HCEC 1CT (cell line): ENCODE measurements at regions not wholly inside any gene's neighbourhood (a gene's known extent, or its start where the extent isn't known, plus 50 kb on each side); places are given as distances from the start of the nearest gene placed in this dataset.
A peak's percentile ranks its signal among the peaks of the same experiment; 100 is the strongest.
"Not testable (repeated sequence)": the region's sequence is repeated elsewhere in the genome, so short reads cannot be mapped to it uniquely, and the experiment has no call there.

ENCODE experiments used
- DNase-seq: peaks from one replicate; pipeline ENCODE4 v3.0.0-alpha.2; 2017

GRCh38 chr6:3900744-3901336 lies 51.7 kb downstream of the FAM50B start:
- DNase-seq = no peak

GRCh38 chr6:3902871-3903648 lies 53.9 kb downstream of the FAM50B start:
- DNase-seq = no peak

GRCh38 chr6:3904518-3904917 lies 55.3 kb downstream of the FAM50B start:
- no peak for DNase-seq

- DNase-seq = no peak
These were observed 57.0 kb downstream of the FAM50B start for GRCh38 chr6:3905945-3906845.

- no peak for DNase-seq
These were observed 57.6 kb downstream of the FAM50B start for GRCh38 chr6:3906846-3907151.

- no peak for DNase-seq
These were observed 59.0 kb downstream of the FAM50B start for GRCh38 chr6:3908223-3908622.

GRCh38 chr6:3908961-3909360 lies 59.8 kb downstream of the FAM50B start:
- DNase-seq = no peak

GRCh38 chr6:3910106-3910663 lies 61.0 kb downstream of the FAM50B start:
- DNase-seq = no peak

- no peak for DNase-seq
These were observed 62.0 kb downstream of the FAM50B start for GRCh38 chr6:3911130-3911529.

GRCh38 chr6:3911614-3912336 lies 62.6 kb downstream of the FAM50B start:
- DNase-seq = peak; percentile 69

GRCh38 chr6:3912361-3913076 lies 63.3 kb downstream of the FAM50B start:
- no peak for DNase-seq

GRCh38 chr6:3913077-3913957 lies 64.1 kb downstream of the FAM50B start:
- DNase-seq = peak; percentile 95

GRCh38 chr6:3913958-3914337 lies 64.8 kb downstream of the FAM50B start:
- DNase-seq = no peak

- no peak for DNase-seq
These were observed 66.1 kb downstream of the FAM50B start for GRCh38 chr6:3915076-3915791.

GRCh38 chr6:3916211-3916610 lies 67.0 kb downstream of the FAM50B start:
- DNase-seq = no peak

- not testable (repeated sequence) for DNase-seq
These were observed 67.6 kb downstream of the FAM50B start for GRCh38 chr6:3916749-3917148.

GRCh38 chr6:3918469-3918868 lies 69.3 kb downstream of the FAM50B start:
- no peak for DNase-seq

- DNase-seq = peak; percentile 48
These were observed 70.0 kb downstream of the FAM50B start for GRCh38 chr6:3919130-3919628.

- no peak for DNase-seq
These were observed 70.7 kb downstream of the FAM50B start for GRCh38 chr6:3919849-3920248.

GRCh38 chr6:3920321-3920720 lies 71.1 kb downstream of the FAM50B start:
- DNase-seq = no peak
